Right lobe of liver (tissue), 4 donors: ENCODE measurements at regions not wholly inside any gene's neighbourhood (a gene's known extent, or its start where the extent isn't known, plus 50 kb on each side); places are given as distances from the start of the nearest gene placed in this dataset.

ENCODE experiments used
- POLR2A ChIP-seq: fragments of 450-650 bp; IDR thresholded peaks from one replicate; pipeline ENCODE4 v1.6.1; 2017; ENCODE audit warnings: antibody characterized with exemption, mild to moderate bottlenecking
- TF ChIP-seq, protein P1 (sequence below), 4 donors: fragments of 200-600 bp in 3 of 4; fragments of 450-650 bp in 1 of 4; IDR thresholded peaks; one replicate each; pipeline versions ENCODE4 v1.5.1 to v1.8.0; 2016 to 2022; ENCODE audit warnings: antibody characterized with exemption in 4 of 4, mild to moderate bottlenecking in 2 of 4
- donor health status: DM: no; HTN: no; CAD: no.
- donor health status: DM: no; HTN: no; CAD: no.
- donor health status: DM: no; HTN: yes; CAD: no.

DNA sequence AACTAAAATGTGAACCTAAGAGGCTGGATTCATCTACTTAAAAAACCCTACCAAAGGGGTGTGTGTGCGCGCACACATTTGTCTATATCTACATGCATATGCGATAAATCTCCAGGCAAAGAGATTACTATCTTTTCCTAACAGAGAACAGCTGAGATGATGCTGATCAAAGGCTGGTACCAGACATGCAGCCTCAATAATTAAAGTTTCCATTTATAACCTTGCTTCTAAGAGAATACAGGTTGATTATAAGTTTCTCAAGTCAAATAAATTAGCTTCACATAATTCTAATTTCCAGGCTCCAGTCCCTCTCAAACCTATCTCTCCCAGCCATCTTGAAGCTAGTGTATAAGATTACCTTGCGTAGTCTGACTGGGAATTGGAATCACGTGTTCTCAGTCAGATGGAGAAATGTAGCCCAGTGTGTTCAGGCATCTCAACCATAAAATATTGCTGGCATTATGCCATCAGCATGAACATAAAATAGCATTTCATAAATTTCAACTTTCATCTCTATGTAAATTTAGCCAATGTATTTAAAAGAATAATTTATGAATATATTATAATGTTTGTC is 1062.0 kb downstream of the XPNPEP1 start:
- TF ChIP-seq, protein P1, sequence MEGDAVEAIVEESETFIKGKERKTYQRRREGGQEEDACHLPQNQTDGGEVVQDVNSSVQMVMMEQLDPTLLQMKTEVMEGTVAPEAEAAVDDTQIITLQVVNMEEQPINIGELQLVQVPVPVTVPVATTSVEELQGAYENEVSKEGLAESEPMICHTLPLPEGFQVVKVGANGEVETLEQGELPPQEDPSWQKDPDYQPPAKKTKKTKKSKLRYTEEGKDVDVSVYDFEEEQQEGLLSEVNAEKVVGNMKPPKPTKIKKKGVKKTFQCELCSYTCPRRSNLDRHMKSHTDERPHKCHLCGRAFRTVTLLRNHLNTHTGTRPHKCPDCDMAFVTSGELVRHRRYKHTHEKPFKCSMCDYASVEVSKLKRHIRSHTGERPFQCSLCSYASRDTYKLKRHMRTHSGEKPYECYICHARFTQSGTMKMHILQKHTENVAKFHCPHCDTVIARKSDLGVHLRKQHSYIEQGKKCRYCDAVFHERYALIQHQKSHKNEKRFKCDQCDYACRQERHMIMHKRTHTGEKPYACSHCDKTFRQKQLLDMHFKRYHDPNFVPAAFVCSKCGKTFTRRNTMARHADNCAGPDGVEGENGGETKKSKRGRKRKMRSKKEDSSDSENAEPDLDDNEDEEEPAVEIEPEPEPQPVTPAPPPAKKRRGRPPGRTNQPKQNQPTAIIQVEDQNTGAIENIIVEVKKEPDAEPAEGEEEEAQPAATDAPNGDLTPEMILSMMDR (IDR thresholded peaks at IDR 0.05) = no peak
- no peak for TF ChIP-seq POLR2A
